ENCODE measurements at regions not wholly inside any gene's neighbourhood (a gene's known extent, or its start where the extent isn't known, plus 50 kb on each side); places are given as distances from the start of the nearest gene placed in this dataset.

- H3K79me2 ChIP-seq (ENCODE audit: insufficient read depth, low read length) = no peaks in the 10 kb centered on the region
- H3K4me1 ChIP-seq (ENCODE audit: insufficient read depth, low read length) = no peaks in the 10 kb centered on the region
- no peak for DNase-seq (ENCODE audit: insufficient read length, low spot score, missing footprints)
These were observed 104.9 kb downstream of the PLEKHG1 start for GRCh38 chr6:150704447-150705192.

GRCh38 chr6:150705392-150705791, 105.7 kb downstream of the PLEKHG1 start:
- H4K20me1 ChIP-seq (ENCODE audit: insufficient read depth, low read length) = no peaks in the 10 kb centered on the region
- TF ChIP-seq CTCF (IDR thresholded peaks at IDR 0.05; ENCODE audit: extremely low read depth, low read depth, low read length) = no peak
- no peak overlapping the region for H3K4me2 ChIP-seq (ENCODE audit: insufficient read depth, low read length)
- no peaks in the 10 kb centered on the region for H3K9me3 ChIP-seq (ENCODE audit: low read depth, low read length)
- no peak for DNase-seq (ENCODE audit: insufficient read length, low spot score, missing footprints)
- no peaks in the 10 kb centered on the region for H3K4me1 ChIP-seq (ENCODE audit: insufficient read depth, low read length)
- no peaks in the 10 kb centered on the region for H3K36me3 ChIP-seq (ENCODE audit: insufficient read depth, low read length)
- no peaks in the 10 kb centered on the region for H3K79me2 ChIP-seq (ENCODE audit: insufficient read depth, low read length)
- no peak overlapping the region for H2AFZ ChIP-seq (ENCODE audit: low read length)
- H3K27me3 ChIP-seq (ENCODE audit: insufficient read depth, low read length) = no peaks in the 10 kb centered on the region
- no peak overlapping the region for H3K4me3 ChIP-seq (ENCODE audit: insufficient read depth, low read length)
- H3K27ac ChIP-seq (ENCODE audit: low read depth, low read length) = no peak overlapping the region

More at GRCh38 chr6:150704447-150705192, 104.9 kb downstream of the PLEKHG1 start:
- Histone ChIP-seq H3K27me3 (ENCODE audit: insufficient read depth, low read length) (no peaks in the 10 kb centered on the region), H3K4me2 (ENCODE audit: insufficient read depth, low read length) (no peak overlapping the region), H4K20me1 (ENCODE audit: insufficient read depth, low read length) (no peaks in the 10 kb centered on the region), H3K4me3 (ENCODE audit: insufficient read depth, low read length) (no peak overlapping the region), H3K9me3 (ENCODE audit: low read depth, low read length) (no peaks in the 10 kb centered on the region), H3K27ac (ENCODE audit: low read depth, low read length) (no peak overlapping the region), H3K36me3 (ENCODE audit: insufficient read depth, low read length) (no peaks in the 10 kb centered on the region), H2AFZ (ENCODE audit: low read length) (no peak overlapping the region)
- no peak for TF ChIP-seq CTCF (IDR thresholded peaks at IDR 0.05; ENCODE audit: extremely low read depth, low read depth, low read length)

DNA sequence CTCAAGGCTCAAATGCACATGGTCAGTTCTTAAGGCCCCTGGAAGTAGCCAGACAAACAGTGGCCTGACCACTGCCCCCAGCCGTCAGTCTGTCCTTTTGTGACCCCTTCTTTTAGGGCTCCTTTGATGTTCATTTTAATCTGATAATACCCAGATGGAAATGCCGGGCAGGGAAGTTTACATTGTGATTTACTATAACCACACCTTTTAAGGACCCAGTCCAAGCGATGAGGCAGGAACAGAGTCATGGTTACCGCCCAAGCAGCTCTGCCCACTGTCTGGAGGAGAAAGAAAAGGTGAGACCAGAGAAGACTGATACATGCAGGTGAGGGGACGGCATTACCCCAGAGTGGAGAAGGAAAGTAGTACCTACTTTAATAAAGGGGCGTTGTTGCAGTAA, 110.6 kb downstream of the PLEKHG1 start:
- no peak for TF ChIP-seq CTCF (IDR thresholded peaks at IDR 0.05; ENCODE audit: extremely low read depth, low read depth, low read length)
- no peak for DNase-seq (ENCODE audit: insufficient read length, low spot score, missing footprints)
- H3K36me3 ChIP-seq (ENCODE audit: insufficient read depth, low read length) = no peaks in the 10 kb centered on the region
- H3K79me2 ChIP-seq (ENCODE audit: insufficient read depth, low read length) = no peaks in the 10 kb centered on the region
- H3K4me3 ChIP-seq (ENCODE audit: insufficient read depth, low read length) = no peak overlapping the region
- H3K4me2 ChIP-seq (ENCODE audit: insufficient read depth, low read length) = no peak overlapping the region
- no peak overlapping the region for H2AFZ ChIP-seq (ENCODE audit: low read length)
- no peaks in the 10 kb centered on the region for H3K9me3 ChIP-seq (ENCODE audit: low read depth, low read length)
- no peak overlapping the region for H3K27ac ChIP-seq (ENCODE audit: low read depth, low read length)
- H3K4me1 ChIP-seq (ENCODE audit: insufficient read depth, low read length) = no peaks in the 10 kb centered on the region
- no peaks in the 10 kb centered on the region for H4K20me1 ChIP-seq (ENCODE audit: insufficient read depth, low read length)
- no peaks in the 10 kb centered on the region for H3K27me3 ChIP-seq (ENCODE audit: insufficient read depth, low read length)

DNA sequence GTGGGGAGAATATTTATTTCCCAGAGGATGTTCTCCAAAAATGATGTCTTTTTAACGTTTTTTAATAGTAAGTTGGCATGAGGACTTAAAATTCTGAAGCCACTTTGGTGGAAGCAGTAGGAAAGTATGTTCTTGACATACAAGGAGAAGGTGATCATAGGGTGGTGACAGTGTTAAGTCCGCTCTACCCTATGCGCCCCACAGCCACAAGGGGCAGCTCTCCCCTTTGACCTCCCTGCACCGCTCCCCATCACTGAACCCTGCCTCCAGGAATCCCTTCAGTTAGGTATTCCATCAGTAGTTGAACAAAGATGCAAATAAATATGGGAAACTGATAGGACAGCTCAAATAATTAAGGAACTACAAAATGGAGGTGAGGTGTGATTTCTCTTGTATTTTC, 111.4 kb downstream of the PLEKHG1 start:
- no peaks in the 10 kb centered on the region for H3K9me3 ChIP-seq (ENCODE audit: low read depth, low read length)
- TF ChIP-seq CTCF (IDR thresholded peaks at IDR 0.05; ENCODE audit: extremely low read depth, low read depth, low read length) = no peak
- H3K27ac ChIP-seq (ENCODE audit: low read depth, low read length) = no peak overlapping the region
- H3K4me1 ChIP-seq (ENCODE audit: insufficient read depth, low read length) = no peaks in the 10 kb centered on the region
- H4K20me1 ChIP-seq (ENCODE audit: insufficient read depth, low read length) = no peaks in the 10 kb centered on the region
- no peak for DNase-seq (ENCODE audit: insufficient read length, low spot score, missing footprints)
- no peaks in the 10 kb centered on the region for H3K27me3 ChIP-seq (ENCODE audit: insufficient read depth, low read length)
- H3K79me2 ChIP-seq (ENCODE audit: insufficient read depth, low read length) = no peaks in the 10 kb centered on the region
- no peak overlapping the region for H2AFZ ChIP-seq (ENCODE audit: low read length)
- H3K4me2 ChIP-seq (ENCODE audit: insufficient read depth, low read length) = no peak overlapping the region
- H3K36me3 ChIP-seq (ENCODE audit: insufficient read depth, low read length) = no peaks in the 10 kb centered on the region
- H3K4me3 ChIP-seq (ENCODE audit: insufficient read depth, low read length) = no peak overlapping the region

Data from osteoblast (primary cell).